NCI-H82 treated with DMSO at 0.1 percent for 48 hours (cell line): ENCODE measurements at regions not wholly inside any gene's neighbourhood (a gene's known extent, or its start where the extent isn't known, plus 50 kb on each side); places are given as distances from the start of the nearest gene placed in this dataset.

ENCODE experiments used
- DNase-seq: peaks from one replicate; lab custom pipeline; 2025; ENCODE audit not compliant: unreplicated experiment; lab: John Stamatoyannopoulos, UW

DNA sequence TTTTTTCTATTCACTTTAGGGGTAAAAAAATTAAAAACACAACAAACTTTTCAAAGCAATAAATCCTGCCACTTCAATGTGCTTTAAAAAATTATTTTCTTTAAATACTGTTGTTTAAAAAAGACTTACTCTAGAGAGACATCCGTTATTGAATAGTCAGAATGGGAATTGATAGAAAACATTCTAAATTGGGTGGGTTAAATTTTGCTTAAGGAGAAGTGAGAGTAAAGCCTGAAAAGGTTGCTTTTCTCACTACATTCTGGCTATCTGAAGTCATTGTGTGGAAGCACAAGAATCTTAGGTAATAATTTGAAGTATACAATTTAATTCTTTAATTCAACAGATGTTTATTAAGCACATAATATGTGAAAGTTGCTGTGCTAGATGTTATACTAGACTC is 509.3 kb downstream of the NR2F1-AS1 start:
- DNase-seq: no peak

DNA sequence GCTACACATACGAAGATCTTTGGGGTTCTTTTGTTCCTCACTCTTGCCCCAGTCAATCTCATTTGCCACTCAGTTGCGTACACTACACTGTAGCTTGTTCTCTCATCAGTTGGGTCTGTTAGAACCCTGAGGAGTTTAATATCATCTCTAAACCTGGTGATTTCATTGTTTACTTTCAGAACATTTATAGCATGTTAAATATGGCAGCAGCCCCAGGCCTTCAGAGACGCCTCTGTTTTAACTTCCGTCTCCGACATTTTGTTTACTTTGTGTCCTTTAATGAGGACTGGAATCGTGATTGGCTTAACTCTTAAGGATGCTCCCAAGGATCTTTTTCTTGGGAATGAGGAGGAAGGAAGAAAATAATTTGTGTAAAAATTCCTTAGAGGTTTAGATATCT is 510.1 kb downstream of the NR2F1-AS1 start:
- no peak for DNase-seq

DNA sequence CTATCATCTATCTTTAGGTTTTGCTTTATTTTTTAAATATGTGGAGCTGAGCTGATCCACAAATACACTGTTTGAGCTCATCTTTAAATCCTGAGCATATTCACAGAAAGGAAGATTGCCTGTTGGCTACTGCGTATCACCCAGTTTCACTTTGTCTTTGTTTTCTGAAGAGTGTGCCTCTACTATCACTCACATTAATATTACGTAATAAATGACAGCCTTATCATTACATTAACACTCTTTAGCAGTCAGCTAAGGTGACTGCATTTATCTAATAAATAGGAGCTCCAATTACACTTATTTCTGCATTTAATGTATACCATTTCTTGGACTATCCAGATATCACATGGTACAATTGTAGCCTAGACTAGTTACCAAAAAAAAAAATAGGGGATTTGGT is 511.7 kb downstream of the NR2F1-AS1 start:
- no peak for DNase-seq

DNA sequence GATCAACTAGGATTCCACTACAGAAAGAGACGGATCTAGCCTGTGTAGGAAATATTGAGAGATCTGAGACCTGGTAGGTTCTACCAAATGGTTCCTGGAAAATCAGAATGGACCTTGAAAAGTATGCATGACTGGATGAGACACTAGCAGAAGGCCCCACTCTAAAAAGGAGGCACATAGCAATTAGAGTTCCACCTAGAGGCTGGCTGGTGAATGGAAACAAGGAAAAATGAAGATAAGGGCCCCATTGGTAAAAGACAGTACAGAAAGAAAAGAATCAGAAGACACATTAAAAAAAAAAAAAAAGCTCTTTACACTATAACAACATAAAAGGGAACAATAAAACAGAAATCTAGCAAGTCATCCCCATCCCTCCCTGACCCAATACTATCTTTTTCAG is 518.5 kb downstream of the NR2F1-AS1 start:
- no peak for DNase-seq

DNA sequence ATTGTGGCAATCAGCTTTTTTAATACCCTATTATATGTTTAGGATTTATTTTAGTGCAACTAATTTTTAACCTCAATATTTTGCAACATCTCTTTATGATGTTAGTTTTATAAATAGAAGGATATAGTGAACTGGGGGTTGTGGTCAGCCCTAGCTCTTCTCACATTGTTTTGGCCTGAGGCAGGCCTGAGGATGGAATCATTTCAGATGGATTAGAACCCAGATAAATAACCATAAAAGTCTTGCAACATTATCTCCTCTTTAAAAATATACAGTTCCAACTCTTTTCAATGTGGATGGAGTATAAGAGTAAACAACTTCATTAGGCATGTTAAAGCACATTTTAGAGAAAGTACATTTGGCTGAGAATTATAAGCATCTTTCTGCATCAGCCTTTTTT is 522.7 kb downstream of the NR2F1-AS1 start:
- DNase-seq: no peak

DNA sequence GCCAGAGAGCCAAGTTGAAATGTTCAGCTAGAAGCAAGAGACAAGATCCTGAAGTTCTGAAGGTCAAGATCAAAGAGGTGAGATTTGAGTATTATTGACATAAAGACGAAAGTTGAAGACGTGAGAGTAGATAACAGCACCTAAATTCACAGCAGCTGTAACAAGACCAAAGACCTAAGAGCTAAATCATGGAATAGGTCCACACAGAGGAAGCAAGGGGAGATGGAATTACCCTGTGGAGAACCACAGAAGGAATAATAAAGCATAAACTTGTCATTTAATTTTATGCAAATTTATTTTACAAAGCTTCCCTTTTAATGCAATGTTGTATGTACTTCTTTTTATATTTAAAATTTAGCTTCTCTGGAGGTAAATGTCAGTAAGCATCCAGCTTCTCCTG is 523.7 kb downstream of the NR2F1-AS1 start:
- no peak for DNase-seq

DNA sequence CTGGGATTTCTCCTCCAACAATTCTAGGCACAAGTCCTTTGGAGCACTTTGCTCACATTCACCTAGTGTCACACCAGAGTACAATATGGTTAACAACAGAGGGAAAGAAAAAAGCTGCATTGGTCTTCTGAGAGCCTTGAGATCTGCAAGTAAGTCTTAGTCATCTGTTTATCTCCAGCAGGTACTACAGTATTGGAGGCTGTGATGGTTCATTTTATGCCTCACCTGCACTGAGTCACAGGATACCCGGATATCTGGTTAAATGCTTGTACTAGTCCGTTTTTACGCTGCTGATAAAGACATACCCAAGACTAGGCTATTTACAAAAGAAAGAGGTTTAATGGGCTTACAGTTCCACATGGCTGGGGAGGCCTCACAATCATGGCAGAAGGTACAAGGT is 525.0 kb downstream of the NR2F1-AS1 start:
- no peak for DNase-seq

DNA sequence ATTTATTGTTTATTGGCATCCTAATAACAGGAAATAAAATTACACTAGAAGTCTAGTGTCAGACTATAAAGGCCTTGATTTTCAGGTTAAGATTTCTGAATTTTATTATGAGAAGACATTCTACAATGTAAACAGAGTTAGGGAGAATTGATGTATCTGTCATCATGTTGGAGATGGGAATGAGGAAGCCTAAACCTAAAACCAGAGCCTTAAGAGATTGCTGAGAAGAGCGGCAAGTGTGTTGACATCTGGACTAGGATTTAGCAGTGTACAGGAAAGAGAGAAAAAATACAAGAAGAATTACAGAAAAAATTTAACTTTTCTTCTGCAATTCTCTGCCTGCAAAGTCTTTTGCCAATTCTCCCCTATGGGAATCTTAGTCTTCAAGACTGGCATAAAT is 525.5 kb downstream of the NR2F1-AS1 start:
- DNase-seq: no peak

DNA sequence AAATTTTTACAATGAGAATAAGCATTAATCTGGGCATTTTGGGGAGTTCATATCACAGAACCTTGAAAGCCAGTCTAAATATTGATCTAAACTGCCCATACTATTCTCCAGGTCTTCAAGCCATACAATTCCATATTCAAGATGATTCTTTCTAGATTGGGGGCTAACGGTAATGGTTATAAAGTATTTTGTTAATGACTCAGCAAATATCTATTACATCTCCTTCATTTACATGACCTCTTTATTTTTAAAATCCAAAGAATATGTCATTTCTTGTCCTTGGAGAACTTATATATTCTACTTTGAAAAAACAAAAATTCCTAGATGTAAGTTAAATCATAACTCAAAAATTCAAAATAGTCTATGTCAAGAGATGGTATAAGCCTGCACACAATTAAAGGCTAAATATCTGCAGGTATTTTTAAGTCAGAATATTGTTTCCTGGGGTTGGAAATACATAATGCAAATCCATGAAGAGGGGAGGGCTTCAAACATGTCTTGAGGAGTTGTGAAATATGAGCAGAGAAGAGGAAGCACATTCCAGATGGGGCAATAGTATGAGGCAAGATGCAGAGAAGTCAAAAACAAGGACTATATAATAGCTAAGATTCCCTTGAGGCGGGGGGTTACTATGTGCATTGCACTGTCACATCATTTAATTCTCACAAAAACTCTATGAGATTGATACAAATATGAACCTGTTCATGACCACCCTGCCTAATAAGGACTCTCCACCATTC is 526.4 kb downstream of the NR2F1-AS1 start:
- no peak for DNase-seq

DNA sequence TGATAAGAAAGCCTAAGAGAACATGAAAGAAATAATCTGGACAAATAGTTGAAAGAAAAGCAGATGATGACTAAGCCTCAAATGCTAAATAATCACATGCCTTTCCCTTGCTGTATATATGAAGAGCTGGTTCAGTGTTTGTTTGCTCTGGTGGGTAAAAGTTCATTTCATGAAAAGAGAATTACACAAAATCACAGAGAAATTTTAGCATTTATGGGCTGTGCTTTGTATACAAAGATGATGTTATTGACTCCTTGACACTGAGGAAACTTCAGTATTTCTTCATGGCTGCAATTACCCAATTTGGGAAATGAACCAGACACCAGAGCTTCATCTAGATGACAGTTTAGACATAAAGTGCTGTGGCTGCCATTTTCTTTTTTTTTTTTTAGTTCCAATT is 527.2 kb downstream of the NR2F1-AS1 start:
- DNase-seq: no peak

DNA sequence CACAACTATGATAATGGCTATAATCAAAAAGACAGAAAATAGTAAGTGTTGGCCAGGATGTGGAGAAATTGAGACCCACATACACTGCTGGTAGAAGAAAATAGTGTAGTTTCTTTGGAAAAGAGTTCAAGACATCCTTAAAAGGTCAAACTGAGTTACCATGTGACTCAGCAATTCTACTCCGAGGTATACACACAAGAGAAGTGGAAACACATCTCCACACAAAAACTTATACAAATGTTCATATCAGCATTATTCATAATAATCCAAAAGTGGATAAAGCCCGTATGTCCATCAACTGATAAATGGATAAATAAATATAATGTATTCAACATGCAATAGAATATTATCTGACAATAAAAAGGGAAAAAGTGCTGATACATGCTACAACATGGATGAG is 532.2 kb downstream of the NR2F1-AS1 start:
- no peak for DNase-seq

DNA sequence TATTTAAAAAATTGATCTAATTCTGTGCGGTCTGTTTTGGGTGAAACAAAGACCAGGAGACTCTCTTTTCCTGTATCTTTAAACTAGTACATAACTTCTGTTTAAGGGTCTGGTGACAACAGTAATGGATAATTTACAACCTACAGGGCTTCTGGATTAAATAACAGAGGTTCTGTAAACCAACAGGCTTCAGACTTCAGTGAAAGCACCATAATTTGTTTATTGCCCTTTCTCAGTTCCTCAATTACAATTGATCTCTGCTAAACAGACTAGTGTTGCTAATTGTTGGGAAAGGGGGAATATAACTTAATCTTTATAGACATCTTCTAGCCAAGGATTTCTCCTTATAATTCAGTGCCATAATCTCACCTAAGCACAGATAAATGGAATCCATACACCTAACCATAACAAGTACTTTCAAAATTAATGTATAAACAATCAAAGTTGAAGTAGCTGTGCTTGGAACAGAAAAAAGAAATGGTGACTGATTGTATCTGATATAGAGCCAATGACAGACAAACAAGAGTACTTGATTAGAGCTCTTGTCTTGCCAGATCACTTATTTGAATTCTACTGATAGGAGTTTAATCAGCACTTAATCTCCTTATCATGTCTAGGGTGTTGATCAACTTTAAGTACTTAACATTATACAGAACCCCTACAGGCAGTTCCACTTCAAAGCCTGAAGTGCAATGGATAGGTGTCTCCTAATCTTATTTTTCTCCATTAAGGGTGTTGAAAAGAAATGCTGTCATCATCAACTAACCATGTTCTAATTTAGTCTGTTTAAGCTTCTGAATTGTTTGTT is 536.0 kb downstream of the NR2F1-AS1 start:
- DNase-seq: peak; percentile 72

DNA sequence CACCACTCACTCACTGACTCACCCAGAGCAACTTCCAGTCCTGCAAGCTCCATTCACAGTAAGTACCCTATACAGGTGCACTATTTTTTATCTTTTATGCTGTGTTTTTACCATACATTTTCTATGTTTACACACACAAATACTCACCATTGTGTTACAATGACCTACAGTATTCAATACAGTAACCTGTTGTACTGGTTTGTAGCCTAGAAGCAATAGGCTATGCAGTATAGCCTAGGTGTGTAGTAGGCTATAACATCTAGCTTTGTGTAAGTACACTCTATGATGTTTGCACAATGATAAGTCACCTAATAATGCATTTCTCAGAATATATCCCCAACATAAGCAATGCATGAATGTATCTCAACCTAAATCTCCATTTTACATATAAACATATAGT is 541.1 kb downstream of the NR2F1-AS1 start:
- DNase-seq: no peak

DNA sequence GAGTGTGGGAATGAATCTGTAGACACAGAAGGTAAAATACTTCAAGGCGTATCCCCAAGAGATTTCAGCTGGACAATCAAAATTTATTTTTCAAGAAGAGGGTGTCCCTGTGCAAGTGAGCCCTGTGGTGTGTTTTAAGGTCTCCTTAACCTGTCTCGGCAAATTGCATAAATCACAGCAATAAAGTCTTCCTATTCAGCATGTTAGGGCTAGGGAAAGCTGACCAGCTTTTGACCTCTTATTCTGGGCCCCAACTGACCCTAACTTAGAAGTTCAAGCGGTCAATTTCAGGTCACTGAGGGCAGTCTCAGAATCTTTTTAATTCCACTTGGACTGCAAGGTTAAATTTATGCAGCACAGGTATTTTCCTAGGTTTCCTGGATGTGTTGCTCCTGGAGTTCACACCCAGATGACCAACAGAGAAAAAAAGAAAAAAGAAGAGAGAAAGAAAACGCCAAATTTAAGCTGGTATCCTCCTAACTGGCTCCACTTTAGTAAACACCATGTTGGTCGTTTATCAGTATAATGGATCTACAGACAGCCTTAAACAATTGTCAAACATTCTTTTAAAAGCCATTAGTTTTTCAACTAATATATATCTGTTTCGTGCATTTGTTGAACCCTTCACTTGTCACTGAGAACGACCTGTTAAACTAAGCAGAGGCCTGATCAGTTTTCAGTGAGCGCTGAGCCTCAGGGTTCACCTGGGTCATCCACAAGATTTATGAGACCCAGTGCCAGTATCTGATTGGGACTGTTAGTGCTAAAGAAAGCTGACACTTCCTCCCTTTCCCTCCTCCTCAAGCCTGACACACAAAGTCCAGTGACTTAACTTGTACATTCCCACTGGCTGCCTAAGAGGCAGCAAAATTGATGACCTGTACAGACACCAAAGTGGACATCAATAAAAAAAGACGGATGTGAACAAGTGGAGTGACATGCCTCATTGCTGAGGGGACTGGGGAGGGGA is 546.1 kb downstream of the NR2F1-AS1 start:
- DNase-seq: no peak

DNA sequence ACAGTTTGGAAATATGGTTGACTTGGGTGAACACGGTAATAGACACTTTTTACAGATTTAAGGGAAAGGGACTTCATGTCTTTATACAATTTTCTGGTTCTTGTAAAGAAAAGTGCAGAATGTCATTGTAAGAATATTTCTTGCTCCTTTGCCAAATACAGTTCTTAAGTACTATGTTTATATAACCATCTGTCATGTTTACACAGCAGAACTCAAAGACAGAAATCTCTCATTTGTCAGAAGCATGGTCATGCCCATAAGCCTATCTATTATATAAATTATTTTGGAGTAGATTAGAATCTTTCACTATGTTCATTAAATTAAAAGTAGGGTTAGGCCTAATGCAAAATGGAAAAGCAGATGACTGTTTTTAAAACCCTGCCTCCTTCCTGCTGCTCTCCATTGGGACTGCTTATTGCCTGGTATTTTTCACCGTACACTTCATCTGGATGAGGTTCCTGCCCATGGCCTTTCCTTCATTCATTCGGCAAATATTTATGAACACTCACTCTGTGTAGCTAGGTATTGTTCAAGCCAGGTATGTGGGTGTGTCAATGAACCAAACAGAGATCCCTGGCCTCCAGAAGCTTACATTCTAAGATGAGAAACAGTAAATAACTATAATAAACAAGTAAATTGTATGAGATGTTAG is 558.1 kb downstream of the NR2F1-AS1 start:
- DNase-seq: no peak

DNA sequence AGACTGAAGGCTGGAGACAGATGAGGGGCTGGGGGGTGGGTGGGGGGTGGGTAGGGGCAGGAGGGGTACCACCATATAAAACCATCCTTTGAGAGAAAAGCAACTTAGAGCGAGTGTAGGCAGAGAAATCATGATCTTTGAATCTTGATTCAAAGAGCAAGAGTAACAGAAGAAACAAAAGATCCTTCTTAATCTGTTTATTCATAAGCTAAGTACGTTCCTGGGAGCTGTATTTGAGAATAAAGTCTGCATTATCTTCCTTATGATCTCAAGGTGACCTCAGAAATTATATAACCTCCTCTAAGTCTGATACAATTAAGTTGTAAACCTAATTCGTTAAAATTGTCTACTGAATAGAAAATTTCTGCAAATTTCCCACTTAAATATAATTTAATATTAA is 558.8 kb downstream of the NR2F1-AS1 start:
- DNase-seq: peak; percentile 55

DNA sequence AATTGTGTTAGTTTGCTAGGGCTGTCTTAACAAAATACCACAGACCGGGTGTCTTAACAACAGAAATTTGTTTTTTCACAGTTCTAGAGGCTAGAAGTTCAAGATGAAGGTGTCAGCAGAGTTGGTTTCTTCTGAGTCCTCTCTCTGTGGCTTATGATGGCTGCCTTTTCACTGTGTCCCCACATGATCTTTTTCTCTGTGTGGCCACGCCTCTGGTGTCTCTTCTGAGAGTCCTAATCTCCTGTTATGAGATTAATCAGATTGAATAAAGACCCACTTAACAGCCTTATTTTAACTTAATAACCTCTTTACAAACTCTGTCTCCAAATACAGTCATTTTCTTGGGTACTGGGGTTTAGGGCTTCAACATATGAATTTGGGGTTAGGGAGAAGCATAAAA is 561.1 kb downstream of the NR2F1-AS1 start:
- DNase-seq: peak; percentile 92

DNA sequence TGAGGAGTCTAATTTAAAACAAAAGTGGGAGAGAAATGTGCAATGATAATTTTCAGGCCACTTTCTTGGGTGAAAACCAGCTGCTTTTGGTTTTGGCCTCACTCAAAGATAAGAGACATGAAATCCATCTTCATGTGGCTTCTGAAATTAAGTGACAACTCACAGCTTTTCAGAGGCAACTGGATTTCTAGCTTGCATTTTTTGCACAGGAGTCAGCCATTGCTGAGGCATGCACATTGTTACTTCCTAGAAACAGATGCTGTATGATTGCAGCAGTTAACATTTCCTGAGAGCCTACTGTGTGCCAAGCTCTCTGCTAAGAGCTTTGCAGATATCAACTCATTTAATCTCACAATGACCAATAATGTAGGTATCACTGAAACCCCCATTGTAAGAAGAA is 562.6 kb downstream of the NR2F1-AS1 start:
- DNase-seq: no peak

DNA sequence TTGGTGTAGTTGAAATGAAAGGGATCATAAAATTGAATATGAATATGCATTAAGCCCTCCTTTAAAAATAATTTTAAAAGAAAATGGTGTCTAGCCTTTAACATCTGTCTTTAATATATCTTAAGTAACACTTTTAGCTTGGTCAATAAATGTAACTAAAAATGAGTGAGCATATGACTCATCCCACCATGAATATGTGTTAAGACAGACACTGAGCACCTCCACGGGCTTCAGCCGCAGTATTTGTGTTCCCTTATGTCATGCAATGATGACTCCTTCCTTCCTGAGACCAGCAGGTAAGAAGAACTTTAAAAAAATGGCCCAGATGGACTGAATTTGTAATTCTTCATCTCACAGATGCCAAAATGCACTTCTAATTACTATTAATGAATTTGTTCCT is 563.2 kb downstream of the NR2F1-AS1 start:
- DNase-seq: no peak

DNA sequence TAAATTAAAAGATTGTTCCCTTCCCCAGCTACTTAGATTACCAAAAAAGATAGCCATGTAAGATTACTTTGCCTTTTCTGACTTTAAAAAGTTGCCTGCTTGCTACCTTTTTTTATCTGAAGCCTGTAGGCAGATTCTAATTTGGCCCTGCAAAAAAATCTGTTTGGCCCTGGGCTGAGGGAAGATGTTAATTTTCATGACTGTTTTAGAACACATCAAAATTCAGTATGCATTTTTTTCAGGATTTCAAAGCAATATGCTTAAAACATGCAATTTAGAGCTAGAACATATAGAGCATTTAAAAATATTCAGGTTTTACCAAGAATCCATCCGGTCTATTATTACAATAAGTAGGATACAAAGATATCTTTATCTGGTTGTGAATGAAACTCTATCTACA is 563.6 kb downstream of the NR2F1-AS1 start:
- DNase-seq: no peak

DNA sequence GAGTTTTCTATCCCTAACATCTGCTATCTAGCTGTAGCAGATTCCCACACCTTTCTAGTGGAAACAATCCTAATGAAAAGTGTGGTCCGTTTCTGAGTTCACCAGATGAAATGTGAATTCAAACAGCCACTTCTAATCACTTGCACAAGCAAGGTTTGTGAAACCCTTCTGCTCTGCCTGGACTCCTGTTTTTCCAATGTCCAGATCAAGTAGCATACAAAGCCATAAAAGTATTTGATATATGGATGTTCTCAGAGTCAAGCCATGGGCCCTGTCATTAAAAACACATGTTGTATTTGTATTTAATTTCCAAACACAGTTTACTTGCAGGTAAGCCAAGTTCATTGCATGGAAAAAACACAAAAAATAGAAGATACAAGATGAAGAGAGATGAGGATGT is 570.4 kb downstream of the NR2F1-AS1 start:
- no peak for DNase-seq
